ENCODE measurements at regions not wholly inside any gene's neighbourhood (a gene's known extent, or its start where the extent isn't known, plus 50 kb on each side); places are given as distances from the start of the nearest gene placed in this dataset.

GRCh38 chr2:239530749-239531316 lies 130.0 kb upstream of the HDAC4 start:
- DNase-seq, result no peak
- no peak for TF ChIP-seq POLR2A (IDR thresholded peaks at IDR 0.05)
- TF ChIP-seq CTCF (IDR thresholded peaks at IDR 0.05), result no peak
- H3K27ac ChIP-seq, result no peak overlapping the region
- no peaks in the 10 kb centered on the region for H3K4me1 ChIP-seq
- H3K36me3 ChIP-seq, result no peaks in the 10 kb centered on the region
- no peak overlapping the region for H3K4me3 ChIP-seq
- no peaks in the 10 kb centered on the region for H3K27me3 ChIP-seq
- peaks cover 0 to 3% (median 1%) of the 10 kb centered on the region in 4 donors for H3K9me3 ChIP-seq

- no peak overlapping the region for H3K27ac ChIP-seq
- H3K4me3 ChIP-seq, result no peak overlapping the region
- peaks cover 0 to 3% (median 1%) of the 10 kb centered on the region in 4 donors for H3K9me3 ChIP-seq
- no peak for DNase-seq
- TF ChIP-seq CTCF (IDR thresholded peaks at IDR 0.05) (no peak), POLR2A (IDR thresholded peaks at IDR 0.05) (no peak)
- no peaks in the 10 kb centered on the region for H3K27me3 ChIP-seq
- H3K4me1 ChIP-seq, result no peaks in the 10 kb centered on the region
- no peaks in the 10 kb centered on the region for H3K36me3 ChIP-seq
These were observed 128.6 kb upstream of the HDAC4 start for GRCh38 chr2:239529313-239530015.

- TF ChIP-seq CTCF (IDR thresholded peaks at IDR 0.05) (no peak), POLR2A (IDR thresholded peaks at IDR 0.05) (no peak)
- H3K27me3 ChIP-seq, result no peaks in the 10 kb centered on the region
- H3K4me1 ChIP-seq, result no peaks in the 10 kb centered on the region
- H3K4me3 ChIP-seq, result no peak overlapping the region
- no peak for DNase-seq
- no peaks in the 10 kb centered on the region for H3K36me3 ChIP-seq
- H3K27ac ChIP-seq, result no peak overlapping the region
- peaks cover 0 to 3% (median 1%) of the 10 kb centered on the region in 4 donors for H3K9me3 ChIP-seq
These were observed 128.1 kb upstream of the HDAC4 start for GRCh38 chr2:239528883-239529282.

- TF ChIP-seq POLR2A (IDR thresholded peaks at IDR 0.05) (no peak), CTCF (IDR thresholded peaks at IDR 0.05) (no peak)
These were observed 127.3 kb upstream of the HDAC4 start for GRCh38 chr2:239528146-239528545.

GRCh38 chr2:239526666-239527415 lies 126.0 kb upstream of the HDAC4 start:
- TF ChIP-seq CTCF (IDR thresholded peaks at IDR 0.05), result no peak
- TF ChIP-seq POLR2A (IDR thresholded peaks at IDR 0.05), result no peak
- no peaks in the 10 kb centered on the region for H3K27me3 ChIP-seq
- H3K4me3 ChIP-seq, result no peak overlapping the region
- H3K27ac ChIP-seq, result no peak overlapping the region
- no peak for DNase-seq
- peaks cover 0 to 3% (median 1%) of the 10 kb centered on the region in 4 donors for H3K9me3 ChIP-seq
- H3K4me1 ChIP-seq, result no peaks in the 10 kb centered on the region
- H3K36me3 ChIP-seq, result no peaks in the 10 kb centered on the region

More at GRCh38 chr2:239528146-239528545, 127.3 kb upstream of the HDAC4 start:
- no peak overlapping the region for H3K4me3 ChIP-seq
- no peaks in the 10 kb centered on the region for H3K36me3 ChIP-seq
- H3K4me1 ChIP-seq, result no peaks in the 10 kb centered on the region
- DNase-seq, result no peak
- peaks cover 0 to 3% (median 1%) of the 10 kb centered on the region in 4 donors for H3K9me3 ChIP-seq
- H3K27me3 ChIP-seq, result no peaks in the 10 kb centered on the region
- H3K27ac ChIP-seq, result no peak overlapping the region
